Panc1 (cell line): ENCODE measurements at regions not wholly inside any gene's neighbourhood (a gene's known extent, or its start where the extent isn't known, plus 50 kb on each side); places are given as distances from the start of the nearest gene placed in this dataset.

Experiments used
- POLR2AphosphoS5 ChIP-seq: IDR thresholded peaks from 2 replicates; pipeline ENCODE4 v1.6.1; 2012; ENCODE audit warnings: mild to moderate bottlenecking, low read depth, low read length, moderate library complexity
- TF ChIP-seq, protein P1 (sequence below): fragments of 450-650 bp; IDR thresholded peaks from 2 replicates; pipeline ENCODE4 v1.5.1; 2017; ENCODE audit warnings: mild to moderate bottlenecking

DNA sequence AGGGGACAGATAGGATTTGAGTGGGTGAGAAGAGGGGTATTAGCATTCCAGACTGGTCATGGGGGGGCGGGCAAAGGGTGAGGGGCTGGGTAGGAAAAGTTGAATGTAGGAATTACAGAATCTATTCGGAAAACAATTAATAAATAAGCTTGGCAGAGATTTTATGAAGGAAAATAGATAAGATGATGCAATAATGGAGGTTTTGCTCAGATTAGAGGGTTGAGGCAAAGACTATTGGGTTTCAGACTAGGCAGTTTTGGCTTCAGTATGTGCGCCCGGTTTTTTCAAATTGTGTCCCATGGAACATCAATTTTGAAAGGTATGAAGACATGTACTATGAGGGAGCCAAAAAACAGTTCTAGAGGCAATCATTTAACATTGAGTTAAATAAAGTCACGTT is 410.6 kb downstream of the SPRY1 start:
- TF ChIP-seq, protein P1, sequence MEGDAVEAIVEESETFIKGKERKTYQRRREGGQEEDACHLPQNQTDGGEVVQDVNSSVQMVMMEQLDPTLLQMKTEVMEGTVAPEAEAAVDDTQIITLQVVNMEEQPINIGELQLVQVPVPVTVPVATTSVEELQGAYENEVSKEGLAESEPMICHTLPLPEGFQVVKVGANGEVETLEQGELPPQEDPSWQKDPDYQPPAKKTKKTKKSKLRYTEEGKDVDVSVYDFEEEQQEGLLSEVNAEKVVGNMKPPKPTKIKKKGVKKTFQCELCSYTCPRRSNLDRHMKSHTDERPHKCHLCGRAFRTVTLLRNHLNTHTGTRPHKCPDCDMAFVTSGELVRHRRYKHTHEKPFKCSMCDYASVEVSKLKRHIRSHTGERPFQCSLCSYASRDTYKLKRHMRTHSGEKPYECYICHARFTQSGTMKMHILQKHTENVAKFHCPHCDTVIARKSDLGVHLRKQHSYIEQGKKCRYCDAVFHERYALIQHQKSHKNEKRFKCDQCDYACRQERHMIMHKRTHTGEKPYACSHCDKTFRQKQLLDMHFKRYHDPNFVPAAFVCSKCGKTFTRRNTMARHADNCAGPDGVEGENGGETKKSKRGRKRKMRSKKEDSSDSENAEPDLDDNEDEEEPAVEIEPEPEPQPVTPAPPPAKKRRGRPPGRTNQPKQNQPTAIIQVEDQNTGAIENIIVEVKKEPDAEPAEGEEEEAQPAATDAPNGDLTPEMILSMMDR = no peak
- TF ChIP-seq POLR2AphosphoS5 = no peak
